Mononuclear cell (primary cell): ENCODE measurements at regions not wholly inside any gene's neighbourhood (a gene's known extent, or its start where the extent isn't known, plus 50 kb on each side); places are given as distances from the start of the nearest gene placed in this dataset.

Experiments
- H3K27me3 ChIP-seq: 2 replicates; pipeline ENCODE4 v1.6.0; 2011; ENCODE audit warnings: low read length, control low read depth; ENCODE audit not compliant: insufficient read depth
- H3K4me1 ChIP-seq: 2 replicates; pipeline ENCODE4 v1.5.1; 2011; ENCODE audit warnings: mild to moderate bottlenecking, low read length, control low read depth; ENCODE audit not compliant: insufficient read depth
- H3K4me3 ChIP-seq: 2 replicates; pipeline ENCODE4 v1.5.1; 2011; ENCODE audit warnings: mild to moderate bottlenecking, low read length, moderate library complexity
- H3K9me3 ChIP-seq: 2 replicates; pipeline ENCODE4 v1.5.1; 2011; ENCODE audit warnings: low read depth, mild to moderate bottlenecking, control low read depth, low read length

DNA sequence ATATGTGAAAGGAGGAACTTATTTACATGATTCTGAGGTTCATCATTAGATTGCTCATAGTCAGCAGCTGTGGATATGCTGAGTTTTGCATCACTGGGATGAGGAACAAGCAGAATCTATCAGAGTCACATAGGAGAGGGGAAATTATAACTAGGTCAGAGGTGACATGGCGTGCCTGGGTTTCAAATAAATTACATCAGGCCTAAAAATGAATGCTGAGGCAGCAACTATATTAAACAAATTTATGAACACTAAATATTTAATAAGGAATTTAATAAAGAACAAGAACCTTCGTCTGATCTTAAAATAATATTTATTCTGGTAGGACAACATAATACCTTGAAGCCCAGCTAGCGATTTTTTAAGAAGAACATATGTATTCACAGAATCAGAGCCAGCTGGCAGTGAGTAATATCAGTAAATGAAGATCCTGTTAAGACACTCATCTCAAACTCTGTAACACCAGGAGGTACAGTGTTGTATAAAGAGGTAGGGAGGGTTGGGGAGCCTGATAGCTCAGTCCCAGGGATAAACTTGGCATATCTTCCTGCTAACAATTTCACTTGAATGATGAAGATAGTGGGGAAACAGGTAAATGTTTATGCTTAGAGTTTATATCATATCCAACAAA is 60.9 kb upstream of the HS3ST1 start:
- Histone ChIP-seq H3K4me1 (peaks cover 33% of the 10 kb centered on the region), H3K9me3 (no peaks in the 10 kb centered on the region), H3K4me3 (no peak overlapping the region), H3K27me3 (no peaks in the 10 kb centered on the region)

DNA sequence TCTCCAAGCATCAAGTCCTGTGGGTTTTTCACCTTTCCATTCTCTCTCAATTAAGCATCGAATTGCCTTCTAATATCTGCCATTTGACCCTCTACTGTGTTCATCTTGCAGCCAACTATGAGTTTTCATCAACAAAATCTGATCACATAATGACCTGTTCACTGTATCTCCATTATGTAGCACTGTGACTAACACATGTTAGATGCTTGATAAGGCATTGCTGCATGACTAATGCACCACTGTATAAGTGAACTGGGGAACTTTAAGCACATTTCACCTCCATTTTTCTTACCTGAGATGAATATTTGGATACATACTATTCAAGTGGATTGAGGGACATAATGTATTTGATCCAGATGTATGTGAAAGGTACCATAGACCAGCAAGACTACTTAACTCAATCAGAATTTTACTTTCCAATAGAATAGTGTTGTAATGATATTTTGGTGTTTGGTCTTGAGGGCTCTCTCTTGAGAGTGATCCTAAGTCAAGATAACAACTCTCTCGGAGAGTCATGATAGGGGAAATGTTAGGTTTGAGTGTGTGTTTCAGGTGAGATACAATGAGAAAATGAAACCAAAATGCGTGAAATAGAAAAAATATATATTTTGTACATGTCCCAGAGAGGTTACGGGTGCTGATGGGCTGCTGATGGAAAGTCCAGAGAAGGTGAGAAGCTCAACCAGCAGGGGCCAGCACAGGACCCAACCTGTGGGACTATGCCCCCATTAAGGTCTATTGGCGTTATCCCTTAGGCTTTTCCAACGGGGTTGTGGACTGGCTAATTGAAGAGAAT is 60.2 kb upstream of the HS3ST1 start:
- peaks cover 34% of the 10 kb centered on the region for H3K4me1 ChIP-seq
- no peaks in the 10 kb centered on the region for H3K27me3 ChIP-seq
- H3K4me3 ChIP-seq, result no peak overlapping the region
- H3K9me3 ChIP-seq, result no peaks in the 10 kb centered on the region

DNA sequence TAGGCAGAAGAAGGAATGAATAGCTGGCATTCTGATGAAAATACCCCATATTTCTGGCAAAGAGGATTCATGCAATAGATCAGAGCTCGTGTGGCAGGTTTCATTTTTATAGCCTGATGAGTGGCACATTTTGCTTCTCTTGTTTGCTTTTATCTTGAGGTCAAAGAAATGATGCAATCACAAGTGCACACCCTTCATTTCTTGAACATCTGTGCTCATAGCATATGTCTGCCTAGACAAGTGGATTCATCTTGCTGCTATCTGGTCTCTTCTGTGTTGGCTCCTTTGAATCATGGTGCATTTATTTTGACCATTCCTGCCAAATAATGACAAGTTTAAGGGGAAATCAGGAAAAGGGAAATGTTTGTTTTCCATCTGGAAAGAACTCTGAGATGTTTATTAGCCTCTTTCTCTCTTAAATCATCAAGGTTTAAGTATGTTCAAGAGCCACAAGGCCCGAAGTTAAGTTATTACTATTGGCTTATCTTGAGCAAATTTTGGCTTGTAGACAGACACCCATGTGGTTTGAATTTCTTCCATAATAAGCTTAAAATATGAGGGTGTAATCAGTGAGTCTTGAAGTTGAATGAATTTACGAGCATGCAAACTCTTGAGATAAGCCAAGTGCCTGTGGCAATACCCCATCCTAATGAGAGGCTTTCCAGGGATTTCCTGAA is 59.3 kb upstream of the HS3ST1 start:
- no peak overlapping the region for H3K4me3 ChIP-seq
- no peaks in the 10 kb centered on the region for H3K27me3 ChIP-seq
- no peaks in the 10 kb centered on the region for H3K9me3 ChIP-seq
- peaks cover 39% of the 10 kb centered on the region for H3K4me1 ChIP-seq

DNA sequence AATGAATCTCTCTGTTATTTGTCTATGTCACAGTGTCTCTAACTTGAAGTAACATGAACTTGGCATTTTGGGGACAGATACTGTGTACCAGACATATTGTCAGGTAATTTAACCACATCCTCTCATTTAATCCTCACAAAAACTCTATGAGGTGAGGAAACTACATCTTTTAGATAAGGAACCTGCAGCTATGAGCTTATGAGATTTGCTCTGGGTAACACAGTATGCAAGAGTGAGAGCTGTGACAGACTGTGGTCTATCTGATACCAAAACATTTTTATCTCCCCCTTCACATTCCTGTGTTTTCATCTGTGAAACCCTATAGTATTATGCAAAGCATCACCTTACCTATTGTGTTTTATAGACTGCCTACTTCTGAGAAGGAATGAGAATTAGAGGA is 58.4 kb upstream of the HS3ST1 start:
- Histone ChIP-seq H3K4me1 (peaks cover 48% of the 10 kb centered on the region), H3K9me3 (no peaks in the 10 kb centered on the region), H3K4me3 (no peak overlapping the region), H3K27me3 (no peaks in the 10 kb centered on the region)

DNA sequence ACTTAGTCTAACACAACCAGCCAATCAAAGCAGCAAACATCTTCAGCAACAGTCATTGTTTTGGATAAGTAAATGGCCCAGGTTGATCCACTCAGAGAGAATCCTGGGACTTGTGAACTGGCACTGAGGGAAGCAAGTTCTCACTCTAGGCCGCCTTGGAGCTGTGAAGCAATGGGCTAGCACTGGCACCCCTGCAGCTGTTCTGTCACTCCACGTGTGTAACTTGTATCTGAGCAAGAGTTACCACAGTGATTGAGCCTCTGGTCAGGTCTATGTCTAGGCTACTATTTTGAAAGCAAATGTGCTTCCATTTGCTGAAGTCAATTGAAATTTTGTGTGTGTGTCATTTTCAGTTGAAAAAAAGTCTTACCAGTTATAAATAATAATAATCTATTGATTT is 57.2 kb upstream of the HS3ST1 start:
- no peaks in the 10 kb centered on the region for H3K9me3 ChIP-seq
- H3K4me3 ChIP-seq, result no peak overlapping the region
- H3K27me3 ChIP-seq, result no peaks in the 10 kb centered on the region
- peaks cover 60% of the 10 kb centered on the region for H3K4me1 ChIP-seq

DNA sequence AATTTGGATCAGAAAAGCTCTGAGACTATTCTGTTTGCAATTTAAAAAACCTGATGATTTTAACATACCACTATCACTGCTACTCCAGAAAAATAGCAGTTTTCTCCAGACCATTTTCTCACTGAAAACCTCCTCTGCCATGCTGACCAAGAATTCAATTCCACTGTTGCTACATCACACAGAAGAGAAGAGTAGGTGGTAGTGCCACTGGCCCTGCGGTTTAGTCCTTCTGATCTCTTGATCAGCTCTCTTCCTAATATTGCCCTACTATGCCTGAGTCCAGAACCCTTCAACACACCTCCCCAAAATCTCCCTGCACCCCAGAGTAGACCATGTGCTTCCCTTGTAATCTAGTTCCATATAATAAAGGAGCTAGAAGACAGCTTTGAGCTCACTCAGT is 55.8 kb upstream of the HS3ST1 start:
- Histone ChIP-seq H3K27me3 (no peaks in the 10 kb centered on the region), H3K9me3 (no peaks in the 10 kb centered on the region), H3K4me1 (peaks cover 62% of the 10 kb centered on the region), H3K4me3 (no peak overlapping the region)

DNA sequence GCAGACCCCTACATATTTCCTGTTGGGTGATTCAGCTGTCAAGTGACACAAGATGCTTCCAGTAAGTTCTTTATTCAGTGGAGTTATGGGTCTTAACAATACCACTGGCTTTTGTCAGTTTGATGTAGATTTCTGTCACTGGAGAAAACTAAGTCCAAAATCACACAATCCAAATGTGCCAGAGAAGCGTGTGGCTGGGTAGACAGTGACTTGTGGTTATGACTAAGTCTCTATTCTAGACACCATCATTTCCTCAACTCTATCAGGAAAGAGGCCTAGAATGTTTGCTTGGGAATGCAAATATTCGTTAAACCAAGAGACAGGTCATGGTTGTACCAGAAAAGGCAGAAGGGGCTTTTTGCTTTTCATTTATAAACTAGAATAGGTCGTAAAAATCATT is 54.4 kb upstream of the HS3ST1 start:
- Histone ChIP-seq H3K4me1 (peaks cover 50% of the 10 kb centered on the region), H3K9me3 (no peaks in the 10 kb centered on the region), H3K4me3 (no peak overlapping the region), H3K27me3 (no peaks in the 10 kb centered on the region)

DNA sequence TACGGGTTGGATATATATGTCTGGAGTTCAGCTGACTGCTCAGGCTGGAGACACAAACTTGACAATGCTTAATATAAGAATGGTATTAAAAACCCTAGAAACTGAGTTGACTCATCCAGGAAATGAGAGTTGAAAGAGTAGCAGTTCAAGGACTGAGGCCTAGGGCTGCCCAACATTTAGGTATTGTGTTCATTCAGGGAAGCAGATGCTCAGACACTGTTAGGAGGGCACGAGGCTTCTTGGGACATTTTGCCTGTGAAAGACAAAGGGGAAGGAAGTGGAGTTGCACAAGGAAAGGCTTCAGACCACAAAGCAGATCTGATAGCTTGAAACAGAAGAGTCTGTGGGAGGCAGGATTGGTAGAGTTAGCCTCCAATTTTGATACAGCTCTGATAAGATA is 52.0 kb upstream of the HS3ST1 start:
- Histone ChIP-seq H3K4me1 (peaks cover 42% of the 10 kb centered on the region), H3K27me3 (no peaks in the 10 kb centered on the region), H3K4me3 (no peak overlapping the region), H3K9me3 (no peaks in the 10 kb centered on the region)
